Mononuclear cell (primary cell): ENCODE measurements at regions not wholly inside any gene's neighbourhood (a gene's known extent, or its start where the extent isn't known, plus 50 kb on each side); places are given as distances from the start of the nearest gene placed in this dataset.
"Not testable (repeated sequence)": the region's sequence is repeated elsewhere in the genome, so short reads cannot be mapped to it uniquely, and the experiment has no call there.

ENCODE experiments used
- H3K27me3 ChIP-seq: 2 replicates; pipeline ENCODE4 v1.6.0; 2011; ENCODE audit warnings: low read length, control low read depth; ENCODE audit not compliant: insufficient read depth
- H3K4me1 ChIP-seq: 2 replicates; pipeline ENCODE4 v1.5.1; 2011; ENCODE audit warnings: mild to moderate bottlenecking, low read length, control low read depth; ENCODE audit not compliant: insufficient read depth
- H3K4me3 ChIP-seq: 2 replicates; pipeline ENCODE4 v1.5.1; 2011; ENCODE audit warnings: mild to moderate bottlenecking, low read length, moderate library complexity
- H3K9me3 ChIP-seq: 2 replicates; pipeline ENCODE4 v1.5.1; 2011; ENCODE audit warnings: low read depth, mild to moderate bottlenecking, control low read depth, low read length

- H3K4me1 ChIP-seq, result peaks cover 3% of the 10 kb centered on the region
- H3K9me3 ChIP-seq, result no peaks in the 10 kb centered on the region
These were observed 182.7 kb upstream of the NR4A3 start for GRCh38 chr9:99638971-99639370.

DNA sequence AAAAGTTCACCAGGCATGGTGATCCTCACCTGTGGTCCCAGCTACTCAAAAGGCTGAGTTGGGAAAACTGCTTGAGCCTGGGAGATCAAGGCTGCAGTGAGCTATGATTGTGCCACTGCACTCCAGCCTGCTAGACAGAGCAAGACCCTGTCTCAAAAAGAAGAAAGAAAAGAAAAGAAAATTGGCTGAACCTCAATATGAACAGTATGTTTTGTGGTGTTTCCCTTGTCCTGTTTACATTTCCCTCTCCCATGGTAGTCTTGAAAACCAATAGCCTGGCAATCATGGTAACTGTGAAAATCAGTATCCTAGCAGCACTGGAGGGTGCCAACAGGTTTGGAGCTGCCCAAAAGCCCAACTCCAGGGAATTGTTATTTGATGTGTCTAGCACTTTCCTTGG, 174.1 kb upstream of the NR4A3 start:
- H3K4me1 ChIP-seq, result no peaks in the 10 kb centered on the region
- H3K4me3 ChIP-seq, result no peak overlapping the region
- H3K9me3 ChIP-seq, result no peaks in the 10 kb centered on the region
- H3K27me3 ChIP-seq, result no peaks in the 10 kb centered on the region

More at GRCh38 chr9:99638971-99639370, 182.7 kb upstream of the NR4A3 start:
- Histone ChIP-seq H3K4me3 (no peak overlapping the region), H3K27me3 (no peaks in the 10 kb centered on the region)

DNA sequence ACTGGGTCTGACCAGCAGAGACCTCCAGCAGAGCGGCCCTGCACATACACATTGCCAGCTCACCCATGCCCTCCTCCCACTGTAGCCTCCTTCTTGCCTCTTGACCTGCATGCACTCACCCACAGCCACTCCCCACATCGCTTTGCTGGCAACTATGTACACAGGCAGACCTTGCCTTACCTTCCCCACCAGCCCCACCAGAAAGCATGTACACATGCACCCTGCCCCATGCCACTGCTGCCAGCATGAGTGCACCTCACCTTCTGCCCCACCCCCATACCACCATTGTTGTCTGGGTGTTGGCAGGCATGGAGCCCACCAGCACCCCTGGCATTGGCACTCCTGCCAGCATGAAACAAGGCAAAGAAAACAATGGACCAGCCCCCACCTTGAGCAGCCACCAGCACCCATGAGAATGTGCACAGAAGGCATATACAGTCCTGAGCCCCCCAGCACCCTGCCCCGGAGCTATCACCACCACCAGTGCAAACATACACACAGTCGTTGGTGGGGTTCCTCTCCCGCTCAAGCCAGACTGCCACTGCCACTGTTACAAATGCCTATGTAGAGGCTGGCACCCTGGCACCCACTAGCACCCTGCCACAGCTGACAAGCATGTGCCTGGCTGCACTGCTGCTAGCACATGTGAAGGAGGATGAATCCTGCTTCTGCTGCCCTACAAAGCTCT, 171.4 kb upstream of the NR4A3 start:
- Histone ChIP-seq H3K9me3 (no peaks in the 10 kb centered on the region), H3K27me3 (no peaks in the 10 kb centered on the region), H3K4me1 (no peaks in the 10 kb centered on the region), H3K4me3 (no peak overlapping the region)

DNA sequence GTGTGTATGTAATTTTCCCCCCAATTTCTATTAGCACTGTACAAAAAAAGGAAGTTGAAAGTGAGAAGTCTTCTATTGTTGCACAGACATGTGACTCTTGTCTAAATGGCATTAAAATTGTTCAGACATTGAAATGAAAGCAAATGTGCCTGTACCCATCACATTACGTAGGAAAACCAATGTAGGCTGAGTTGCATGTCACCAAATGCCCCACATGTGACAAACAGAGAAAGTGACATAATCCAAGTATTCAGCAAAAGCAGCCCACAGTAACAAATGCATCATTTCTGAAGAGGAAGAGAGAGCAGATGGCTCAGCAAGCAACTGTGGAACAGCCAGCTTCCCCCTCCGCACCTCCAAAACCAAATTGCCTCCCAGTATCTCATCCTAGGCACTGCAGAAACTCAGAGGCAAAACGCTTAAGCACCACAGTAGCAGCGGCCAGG, 161.5 kb upstream of the NR4A3 start:
- Histone ChIP-seq H3K4me3 (no peak overlapping the region), H3K27me3 (no peaks in the 10 kb centered on the region), H3K9me3 (no peaks in the 10 kb centered on the region), H3K4me1 (peaks cover 7% of the 10 kb centered on the region)

GRCh38 chr9:99663297-99663696, 158.4 kb upstream of the NR4A3 start:
- Histone ChIP-seq H3K4me1 (peaks cover 7% of the 10 kb centered on the region), H3K4me3 (no peak overlapping the region), H3K27me3 (no peaks in the 10 kb centered on the region), H3K9me3 (no peaks in the 10 kb centered on the region)

DNA sequence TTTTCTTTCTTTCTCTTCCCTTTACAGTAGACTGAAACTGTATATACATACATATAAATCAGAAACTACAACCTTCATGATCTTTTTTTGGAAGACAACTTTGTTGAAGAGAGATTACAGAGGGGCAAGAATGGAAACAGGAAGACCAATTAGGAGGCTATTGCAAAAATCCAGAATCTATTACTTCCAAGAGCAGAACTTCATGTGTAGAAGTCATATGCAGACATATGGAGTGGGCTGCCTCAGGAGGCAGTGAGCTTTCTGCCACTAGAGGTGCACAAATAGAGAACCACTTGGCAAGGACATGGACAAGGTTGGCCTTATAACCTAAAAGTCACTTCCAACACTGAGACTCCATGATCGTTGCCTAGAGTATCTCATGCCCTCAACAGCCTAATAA, 157.8 kb upstream of the NR4A3 start:
- H3K4me1 ChIP-seq, result peaks cover 7% of the 10 kb centered on the region
- H3K9me3 ChIP-seq, result no peaks in the 10 kb centered on the region
- no peaks in the 10 kb centered on the region for H3K27me3 ChIP-seq
- H3K4me3 ChIP-seq, result no peak overlapping the region

DNA sequence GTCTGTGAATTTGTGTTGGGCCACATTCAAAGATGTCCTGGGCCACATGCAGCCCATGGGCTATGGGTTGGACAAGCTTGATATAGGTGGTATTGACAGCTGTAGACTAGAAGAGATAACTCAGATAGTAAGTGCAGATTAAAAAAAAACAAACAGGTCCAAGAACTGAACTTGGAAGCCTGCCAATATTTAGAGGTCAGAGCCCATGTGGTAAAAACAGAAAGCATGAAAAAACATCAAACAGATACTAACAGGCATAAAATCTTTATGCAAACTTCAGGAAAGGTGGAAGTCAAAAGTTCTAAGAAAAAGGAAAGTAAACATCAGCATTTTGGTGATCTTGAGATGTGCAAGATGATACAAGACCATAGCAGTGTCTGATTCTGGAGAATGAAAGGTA, 155.1 kb upstream of the NR4A3 start:
- H3K4me3 ChIP-seq, result no peak overlapping the region
- no peaks in the 10 kb centered on the region for H3K27me3 ChIP-seq
- H3K4me1 ChIP-seq, result no peaks in the 10 kb centered on the region
- no peaks in the 10 kb centered on the region for H3K9me3 ChIP-seq

DNA sequence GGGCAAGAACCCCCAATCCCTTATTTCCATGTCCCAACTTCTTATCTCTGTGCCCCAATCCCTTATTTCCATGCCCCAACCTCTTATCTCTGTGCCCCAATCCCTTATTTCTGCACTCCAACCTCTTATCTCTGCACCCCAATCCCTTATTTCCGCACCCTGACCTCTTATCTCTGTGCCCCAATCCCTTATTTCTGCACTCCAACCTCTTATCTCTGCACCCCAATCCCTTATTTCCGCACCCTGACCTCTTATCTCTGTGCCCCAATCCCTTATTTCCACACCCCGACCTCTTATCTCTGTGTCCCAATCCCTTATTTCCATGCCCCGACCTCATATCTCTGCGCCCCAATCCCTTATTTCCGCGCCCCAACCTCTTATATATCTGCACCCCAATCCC, 150.8 kb upstream of the NR4A3 start:
- not testable (repeated sequence) for H3K27me3 ChIP-seq, H3K4me1 ChIP-seq, H3K9me3 ChIP-seq, H3K4me3 ChIP-seq

DNA sequence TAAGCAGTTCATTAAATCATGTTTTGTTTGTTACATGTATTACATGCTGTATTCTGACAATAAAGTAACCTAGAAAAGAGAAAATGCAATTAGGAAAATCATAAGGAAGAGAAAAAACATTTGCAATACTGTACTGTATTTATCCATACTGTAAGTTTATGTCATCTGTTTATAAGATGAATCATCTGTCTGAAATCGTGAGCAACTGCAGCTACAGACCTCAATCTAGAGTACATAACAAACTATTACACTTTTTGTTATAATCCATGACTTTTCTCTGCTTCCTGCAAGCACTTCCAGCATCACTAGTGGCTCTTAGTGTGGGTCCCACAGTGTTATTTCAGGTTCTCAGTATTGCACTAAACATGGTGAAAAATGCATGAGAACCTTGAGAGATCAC, 144.4 kb upstream of the NR4A3 start:
- no peaks in the 10 kb centered on the region for H3K4me1 ChIP-seq

DNA sequence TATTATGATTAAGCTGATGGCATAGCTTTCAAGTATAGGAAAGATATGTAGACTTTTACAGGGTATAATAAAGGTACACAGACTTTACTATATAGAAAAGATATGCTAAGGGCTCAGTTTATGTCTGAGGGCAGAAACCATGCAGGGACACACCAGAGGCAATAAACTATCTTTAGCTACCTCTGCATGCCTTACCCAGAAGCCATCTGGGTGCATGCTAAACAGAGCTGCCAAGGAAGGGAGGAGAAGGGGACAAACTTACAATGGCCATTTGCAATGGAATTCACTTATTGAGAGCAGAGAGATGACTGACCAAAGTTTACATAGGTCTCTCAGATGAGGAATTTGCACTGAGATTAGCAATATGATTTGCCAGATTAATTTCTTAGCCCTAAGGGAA, 143.1 kb upstream of the NR4A3 start:
- no peak overlapping the region for H3K4me3 ChIP-seq

More for the DNA sequence above, 144.4 kb upstream of the NR4A3 start:
- Histone ChIP-seq H3K27me3 (no peaks in the 10 kb centered on the region), H3K9me3 (peaks cover 9% of the 10 kb centered on the region), H3K4me3 (no peak overlapping the region)

GRCh38 chr9:99680191-99680590, 141.5 kb upstream of the NR4A3 start:
- no peak overlapping the region for H3K4me3 ChIP-seq
- H3K27me3 ChIP-seq, result no peaks in the 10 kb centered on the region
- H3K4me1 ChIP-seq, result no peaks in the 10 kb centered on the region
- H3K9me3 ChIP-seq, result peaks cover 9% of the 10 kb centered on the region

More for the DNA sequence above, 143.1 kb upstream of the NR4A3 start:
- no peaks in the 10 kb centered on the region for H3K4me1 ChIP-seq
- H3K9me3 ChIP-seq, result peaks cover 9% of the 10 kb centered on the region
- no peaks in the 10 kb centered on the region for H3K27me3 ChIP-seq

DNA sequence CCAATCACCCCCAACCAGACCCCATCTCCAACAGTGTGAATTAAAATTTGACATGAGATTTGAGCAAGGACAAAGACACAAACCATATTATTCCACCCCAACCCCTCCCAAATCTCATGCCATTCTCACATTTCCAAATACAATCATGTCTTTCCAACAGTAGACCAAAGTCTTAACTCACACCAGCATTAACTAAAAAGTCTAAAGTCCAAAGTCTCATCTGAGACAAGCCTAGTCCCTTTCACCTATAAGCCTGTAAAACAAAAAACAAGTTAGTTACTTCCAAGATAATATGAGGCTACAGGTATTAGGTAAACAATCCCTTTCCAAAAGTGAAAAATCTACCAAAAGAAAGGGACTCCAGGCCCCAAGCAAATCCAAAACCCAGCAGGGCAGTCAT, 140.6 kb upstream of the NR4A3 start:
- H3K27me3 ChIP-seq, result no peaks in the 10 kb centered on the region
- peaks cover 6% of the 10 kb centered on the region for H3K9me3 ChIP-seq
- H3K4me3 ChIP-seq, result no peak overlapping the region
- no peaks in the 10 kb centered on the region for H3K4me1 ChIP-seq

DNA sequence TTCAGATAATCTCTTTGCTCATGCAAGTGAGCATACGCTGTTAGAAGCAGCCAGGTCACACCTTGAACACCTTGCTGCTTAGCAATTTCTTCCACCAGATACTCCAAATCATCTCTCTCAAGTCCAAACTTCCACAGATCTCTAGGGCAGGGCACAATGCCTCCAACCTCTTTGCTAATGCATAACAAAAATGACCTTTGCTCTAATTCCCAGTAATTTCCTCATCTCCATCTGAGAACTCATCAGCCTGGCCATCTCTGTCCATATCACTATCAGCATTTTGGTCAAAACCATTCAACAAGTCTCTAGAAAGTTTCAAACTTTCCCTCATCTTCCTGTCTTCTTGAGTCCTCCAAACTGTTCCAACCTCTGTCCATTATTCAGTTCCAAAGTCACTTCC, 139.3 kb upstream of the NR4A3 start:
- no peaks in the 10 kb centered on the region for H3K9me3 ChIP-seq
- H3K4me1 ChIP-seq, result no peaks in the 10 kb centered on the region
- no peak overlapping the region for H3K4me3 ChIP-seq
- H3K27me3 ChIP-seq, result no peaks in the 10 kb centered on the region

DNA sequence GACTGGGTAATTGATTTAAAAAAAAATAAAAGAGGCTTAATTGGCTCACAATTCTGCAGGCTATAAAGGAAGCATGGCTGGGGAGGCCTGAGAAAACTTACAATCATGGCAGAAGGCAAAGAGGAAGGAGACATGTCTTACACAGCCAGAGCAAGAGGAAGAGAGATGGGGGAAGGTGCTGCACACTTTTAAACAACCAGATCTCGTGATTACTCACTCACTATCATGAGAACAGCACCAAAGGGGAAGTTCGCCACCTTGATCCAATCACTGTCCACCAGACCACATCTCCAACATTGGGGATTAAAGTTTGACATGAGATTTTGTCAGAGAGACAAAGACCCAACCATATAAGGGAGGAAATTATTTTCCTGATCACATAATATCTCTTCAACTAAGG, 138.8 kb upstream of the NR4A3 start:
- no peaks in the 10 kb centered on the region for H3K27me3 ChIP-seq
- no peak overlapping the region for H3K4me3 ChIP-seq
- no peaks in the 10 kb centered on the region for H3K4me1 ChIP-seq
- no peaks in the 10 kb centered on the region for H3K9me3 ChIP-seq

GRCh38 chr9:99690573-99690972, 131.1 kb upstream of the NR4A3 start:
- no peaks in the 10 kb centered on the region for H3K9me3 ChIP-seq
- H3K27me3 ChIP-seq, result no peaks in the 10 kb centered on the region
- no peaks in the 10 kb centered on the region for H3K4me1 ChIP-seq
- H3K4me3 ChIP-seq, result no peak overlapping the region

DNA sequence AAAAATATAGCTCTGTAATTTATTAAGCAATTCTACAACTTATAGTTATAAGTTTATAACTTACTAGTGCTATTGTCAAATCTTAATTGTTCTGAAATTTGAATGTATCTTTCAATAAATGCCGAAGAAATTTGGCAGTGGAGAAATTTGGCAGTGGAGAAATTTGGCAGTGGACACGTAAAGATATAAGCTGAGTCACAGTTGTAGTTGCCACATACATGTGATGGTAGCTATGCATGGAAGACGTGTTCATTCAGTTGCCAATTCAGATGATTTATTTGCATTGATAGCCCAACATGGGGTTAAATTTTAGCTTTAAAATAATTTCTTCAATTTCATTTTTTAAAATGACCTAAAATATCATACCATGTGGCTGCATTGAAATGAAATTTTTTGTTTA, 127.8 kb upstream of the NR4A3 start:
- H3K27me3 ChIP-seq, result no peaks in the 10 kb centered on the region
- no peak overlapping the region for H3K4me3 ChIP-seq
- H3K9me3 ChIP-seq, result no peaks in the 10 kb centered on the region
- no peaks in the 10 kb centered on the region for H3K4me1 ChIP-seq
